GM18502 (cell line): ENCODE measurements at regions not wholly inside any gene's neighbourhood (a gene's known extent, or its start where the extent isn't known, plus 50 kb on each side); places are given as distances from the start of the nearest gene placed in this dataset.

Experiments
- ATAC-seq: cut with Tn5 transposase; IDR thresholded peaks from one replicate; pipeline ENCODE4 v1.9.1; 2021; ENCODE audit warnings: mild to moderate bottlenecking; ENCODE audit not compliant: unreplicated experiment, poor library complexity

DNA sequence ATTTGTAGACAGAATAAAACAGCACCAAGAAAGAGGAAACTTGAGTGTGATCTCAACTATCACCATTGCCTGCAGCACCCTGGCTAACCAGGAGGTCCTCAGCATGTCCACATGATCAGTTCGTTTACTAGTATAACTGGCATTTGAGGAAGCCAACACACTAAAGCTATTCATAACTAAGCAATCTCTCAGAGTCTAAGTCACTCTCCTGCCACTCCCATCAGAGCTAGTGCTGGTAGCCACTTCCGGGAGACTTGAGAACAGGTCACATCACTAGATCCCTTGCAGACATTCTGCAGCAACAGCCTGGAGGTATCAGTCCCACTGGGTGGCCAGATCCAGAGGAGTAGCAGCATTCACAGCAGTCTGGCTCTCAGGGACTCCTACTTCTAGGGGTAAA is 352.9 kb upstream of the OR4E1 start:
- ATAC-seq = no peak

DNA sequence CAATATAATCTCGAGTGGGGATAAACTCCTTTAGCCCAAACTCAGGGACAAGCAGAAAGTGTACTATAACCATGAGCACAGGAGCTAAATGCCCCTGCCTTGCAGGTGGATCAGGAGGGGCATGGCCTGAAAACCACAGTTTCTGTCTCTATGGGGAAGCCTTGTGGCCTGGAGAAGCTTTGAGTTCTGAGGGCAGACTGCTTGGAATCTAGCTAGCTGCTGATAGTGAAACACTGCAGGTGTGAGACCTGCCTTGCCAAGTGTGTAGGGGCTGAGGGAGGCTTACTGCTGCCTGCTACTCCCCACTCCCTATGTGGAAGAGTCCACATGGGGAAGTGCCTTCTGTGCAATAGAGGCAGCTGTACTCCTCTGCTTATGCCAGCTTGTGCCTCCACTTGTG is 352.3 kb upstream of the OR4E1 start:
- no peak for ATAC-seq

DNA sequence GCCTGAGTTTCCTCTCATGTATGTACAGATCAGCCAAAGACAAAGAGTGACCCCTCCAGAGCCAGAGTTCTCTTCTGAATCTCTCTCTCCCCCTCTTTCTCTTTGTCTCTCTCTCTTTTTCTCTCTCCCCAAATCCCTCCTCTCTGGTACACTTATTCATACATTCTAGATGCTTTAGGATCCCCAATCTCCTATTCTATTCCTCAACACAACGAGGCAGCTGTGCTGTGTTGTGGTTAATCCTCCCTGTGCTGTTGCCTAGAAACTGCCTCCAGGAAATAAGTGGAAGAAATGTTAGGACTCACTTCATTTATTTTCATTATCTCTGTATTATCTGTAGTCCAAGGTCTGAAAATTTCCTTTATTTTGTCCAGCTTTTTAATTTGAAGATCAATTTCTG is 350.5 kb upstream of the OR4E1 start:
- ATAC-seq = no peak

DNA sequence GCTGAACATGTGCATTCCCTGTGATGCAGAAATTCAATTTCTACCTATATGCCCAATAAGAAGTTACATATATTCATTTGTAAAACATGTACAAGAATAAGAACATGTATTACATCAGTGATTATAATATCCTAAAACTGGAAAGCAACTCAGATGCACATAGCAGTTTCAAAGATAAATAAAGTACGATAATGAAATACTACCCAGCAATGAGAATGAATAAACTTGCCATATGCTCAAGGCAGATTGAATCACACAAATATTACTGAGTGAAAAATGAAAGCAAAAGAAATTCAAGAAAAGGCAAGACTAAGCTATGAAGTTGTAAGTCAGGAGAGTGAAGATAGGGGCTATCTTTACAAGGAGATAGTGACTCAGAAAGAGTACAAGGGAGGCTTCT is 345.3 kb upstream of the OR4E1 start:
- ATAC-seq = no peak

DNA sequence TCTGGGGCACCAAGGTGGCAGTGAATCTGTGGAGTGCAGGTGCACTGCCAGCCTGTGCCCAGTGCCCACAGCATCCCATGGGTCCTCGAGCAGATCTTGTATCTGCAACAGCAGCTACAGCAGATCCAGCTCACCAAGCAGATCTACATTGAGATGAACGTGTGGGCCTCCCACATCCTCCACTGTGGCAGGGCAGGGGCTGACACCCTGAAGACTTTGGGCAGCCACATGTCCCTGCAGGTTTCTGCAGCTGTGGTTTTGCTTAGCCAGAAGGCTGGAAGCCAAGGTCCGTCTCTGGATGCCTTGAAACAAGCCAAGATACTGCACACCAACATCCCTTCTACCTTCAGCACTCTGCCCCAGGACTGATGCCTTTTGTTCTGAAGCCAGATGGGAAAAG is 338.8 kb upstream of the OR4E1 start:
- no peak for ATAC-seq

DNA sequence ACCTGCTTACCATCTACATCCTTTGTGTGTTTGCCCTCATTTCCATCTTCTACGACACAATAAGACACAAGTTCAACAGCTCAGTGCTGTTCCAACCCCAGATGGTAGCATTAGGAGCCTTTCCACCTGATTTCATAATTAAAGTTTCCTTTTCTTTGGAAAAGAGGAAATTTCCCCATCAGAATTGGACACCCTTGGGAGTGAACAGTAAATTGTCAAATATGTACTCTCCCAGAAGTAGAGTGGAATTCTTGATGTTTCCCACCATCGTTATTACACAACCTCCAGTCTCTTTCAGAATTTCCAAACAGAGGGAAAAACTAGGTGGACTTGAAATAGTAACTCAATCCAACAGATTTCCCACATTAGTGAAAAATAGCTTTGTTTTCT is 337.6 kb upstream of the OR4E1 start:
- ATAC-seq = no peak

DNA sequence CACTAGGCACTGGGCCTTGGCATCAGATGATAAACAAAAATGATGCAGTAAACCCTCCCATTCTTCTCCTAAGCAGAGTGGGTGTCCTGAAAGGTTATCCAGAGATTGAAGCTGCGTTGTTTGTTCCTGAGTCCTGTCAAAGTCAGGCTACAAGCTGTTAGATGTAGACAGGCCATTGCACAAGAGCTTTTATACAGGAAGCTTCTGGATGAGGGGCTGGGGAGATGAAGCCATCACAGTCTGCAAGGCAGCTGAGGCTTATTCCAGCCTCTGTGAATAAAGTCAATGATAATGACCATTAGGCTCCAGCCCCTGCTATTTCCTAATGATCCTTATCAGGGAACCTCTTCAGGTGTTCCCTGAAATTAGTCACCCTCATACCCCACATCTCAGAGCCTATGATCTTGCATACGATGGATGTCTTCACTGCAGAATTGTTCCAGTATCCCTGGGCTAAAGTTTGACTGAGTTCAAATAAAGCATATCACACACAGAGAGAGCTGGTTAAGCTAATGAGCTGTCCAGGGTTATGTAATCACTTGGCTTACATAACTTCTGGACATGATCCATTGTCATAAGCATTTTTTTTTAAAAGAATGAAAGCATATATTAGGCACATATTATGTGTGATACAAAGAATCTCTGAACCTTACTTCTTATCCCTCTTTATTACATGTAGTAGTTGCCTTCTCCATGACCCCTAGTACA is 337.1 kb upstream of the OR4E1 start:
- ATAC-seq = no peak

DNA sequence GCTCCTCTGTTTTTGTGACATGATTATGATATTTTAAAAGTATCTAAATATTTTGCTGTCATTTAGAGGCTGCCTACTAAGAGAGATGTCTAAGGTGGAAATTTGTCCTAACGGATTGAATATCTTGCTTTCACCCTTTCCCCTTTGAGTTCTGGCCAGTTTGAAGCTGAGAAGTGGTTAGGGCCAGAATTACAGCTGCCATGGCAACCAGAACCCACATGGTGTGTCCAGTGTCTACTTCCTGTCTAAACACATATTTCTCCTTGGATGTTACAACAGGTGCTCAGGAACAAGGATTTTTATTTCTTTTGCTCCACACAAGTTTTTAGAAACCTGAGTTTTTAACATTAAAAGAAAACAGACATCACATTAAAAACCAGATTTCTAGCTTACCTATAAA is 335.1 kb upstream of the OR4E1 start:
- no peak for ATAC-seq

DNA sequence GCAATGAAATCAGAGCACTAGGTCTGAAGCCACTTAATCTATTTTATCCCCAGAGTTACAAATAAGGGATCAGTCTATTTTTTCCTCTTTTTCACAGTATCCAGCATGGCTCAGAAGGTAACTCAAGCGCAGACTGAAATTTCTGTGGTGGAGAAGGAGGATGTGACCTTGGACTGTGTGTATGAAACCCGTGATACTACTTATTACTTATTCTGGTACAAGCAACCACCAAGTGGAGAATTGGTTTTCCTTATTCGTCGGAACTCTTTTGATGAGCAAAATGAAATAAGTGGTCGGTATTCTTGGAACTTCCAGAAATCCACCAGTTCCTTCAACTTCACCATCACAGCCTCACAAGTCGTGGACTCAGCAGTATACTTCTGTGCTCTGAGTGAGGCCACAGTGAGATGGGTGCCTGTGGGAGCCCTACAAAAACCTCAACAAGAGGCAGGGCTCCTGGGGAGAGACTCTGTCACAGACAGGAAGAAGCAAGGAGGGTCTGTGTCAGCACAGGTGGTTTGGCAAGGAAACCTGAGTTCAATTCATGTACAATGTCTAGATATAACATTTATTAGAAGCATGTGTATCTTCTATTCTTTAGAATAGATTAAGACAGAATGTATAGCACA is 334.3 kb upstream of the OR4E1 start:
- ATAC-seq = no peak

DNA sequence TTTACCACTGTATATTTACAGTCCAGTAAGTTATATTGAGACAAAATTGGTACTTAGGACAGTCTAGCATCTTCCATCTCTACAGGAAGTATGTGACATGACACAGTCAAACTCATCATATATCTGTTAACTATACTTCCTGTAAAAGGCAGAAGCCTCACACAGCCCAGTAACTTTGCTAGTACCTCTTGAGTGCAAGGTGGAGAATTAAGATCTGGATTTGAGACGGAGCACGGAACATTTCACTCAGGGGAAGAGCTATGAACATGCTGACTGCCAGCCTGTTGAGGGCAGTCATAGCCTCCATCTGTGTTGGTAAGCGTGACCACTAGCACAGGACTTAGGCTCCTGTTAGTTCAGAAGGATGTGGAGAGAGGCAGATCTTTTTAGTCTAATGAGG is 333.7 kb upstream of the OR4E1 start:
- ATAC-seq = no peak

DNA sequence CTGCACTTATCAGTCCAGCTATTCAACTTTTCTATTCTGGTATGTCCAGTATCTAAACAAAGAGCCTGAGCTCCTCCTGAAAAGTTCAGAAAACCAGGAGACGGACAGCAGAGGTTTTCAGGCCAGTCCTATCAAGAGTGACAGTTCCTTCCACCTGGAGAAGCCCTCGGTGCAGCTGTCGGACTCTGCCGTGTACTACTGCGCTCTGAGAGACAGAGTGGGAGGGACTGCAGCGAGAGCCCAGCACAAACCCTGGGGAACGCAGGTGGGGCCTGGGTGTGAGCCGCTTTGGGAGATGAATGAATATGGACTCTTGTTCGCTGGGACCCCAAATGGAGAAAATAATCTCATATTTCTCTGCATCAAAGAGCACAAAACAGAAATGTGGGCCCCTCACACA is 329.8 kb upstream of the OR4E1 start:
- ATAC-seq = no peak

DNA sequence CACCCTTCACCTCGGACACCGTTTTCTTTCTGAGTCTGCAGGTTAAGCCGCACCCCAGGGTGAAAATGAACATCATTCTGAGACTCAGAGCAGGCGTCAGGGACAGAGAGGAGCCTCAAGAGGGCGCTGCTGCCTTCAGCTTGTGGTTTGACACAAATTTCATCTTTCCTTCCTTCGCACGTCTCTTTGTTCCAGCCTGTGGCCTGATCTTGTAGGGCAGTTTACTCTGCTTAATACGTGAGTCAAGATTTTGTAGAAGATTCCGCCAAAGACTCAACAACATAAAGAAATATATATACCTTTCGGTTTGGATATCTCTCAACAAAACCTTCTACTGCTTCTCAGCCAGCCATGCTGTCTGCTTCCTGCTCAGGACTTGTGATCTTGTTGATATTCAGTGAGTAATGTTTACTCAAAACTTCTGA is 329.3 kb upstream of the OR4E1 start:
- no peak for ATAC-seq

DNA sequence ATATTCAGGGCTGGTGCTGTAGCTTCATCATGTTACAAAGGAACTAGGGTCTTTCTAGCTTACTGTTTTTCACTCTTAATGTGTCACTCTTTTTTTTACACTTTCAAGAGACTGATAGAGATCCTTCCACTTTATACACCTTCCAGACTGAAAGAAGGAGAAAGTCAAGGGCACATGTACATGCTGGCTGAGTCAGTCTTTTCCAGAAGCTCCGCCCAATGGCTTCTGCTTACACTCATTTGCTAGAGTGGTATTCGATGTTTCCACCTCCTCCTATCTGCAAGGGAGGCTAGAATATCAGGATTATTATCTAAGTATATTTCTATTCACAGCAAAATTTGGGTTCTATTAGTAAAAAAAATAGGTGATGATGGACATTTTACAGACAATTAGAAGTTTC is 325.8 kb upstream of the OR4E1 start:
- ATAC-seq = no peak

DNA sequence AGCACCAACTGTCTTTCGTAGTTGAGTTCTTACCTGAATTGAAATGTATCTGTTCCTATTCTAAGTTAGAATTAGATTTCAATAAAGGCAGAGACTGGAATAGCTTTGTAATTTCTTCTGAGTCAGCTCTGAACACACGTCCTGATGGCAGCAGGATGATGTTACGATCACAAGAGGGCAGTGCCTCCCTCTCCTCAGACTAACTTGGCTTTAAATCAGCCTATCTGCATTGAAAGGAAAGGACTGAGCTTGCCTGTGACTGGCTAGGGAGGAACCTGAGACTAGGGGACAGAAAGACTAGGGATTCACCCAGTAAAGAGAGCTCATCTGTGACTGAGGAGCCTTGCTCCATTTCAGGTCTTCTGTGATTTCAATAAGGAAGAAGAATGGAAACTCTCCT is 323.7 kb upstream of the OR4E1 start:
- ATAC-seq = no peak

DNA sequence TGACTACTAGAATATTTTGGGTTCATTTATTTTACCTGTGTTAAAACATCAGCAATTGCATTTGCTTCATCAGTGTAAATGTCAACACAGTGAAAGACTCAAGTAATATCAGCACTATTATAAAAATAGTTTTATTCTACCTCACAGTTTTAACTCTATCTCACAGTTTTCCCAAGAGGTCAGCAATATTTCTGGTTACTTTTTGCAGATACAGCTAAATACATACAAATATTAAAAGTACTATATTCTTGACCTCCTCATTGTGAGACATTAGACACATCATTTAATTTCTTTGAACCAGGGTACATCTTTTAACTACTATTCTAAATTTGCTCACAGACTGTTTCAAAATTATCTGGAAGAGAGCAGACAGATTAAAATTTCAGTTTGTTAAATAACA is 321.7 kb upstream of the OR4E1 start:
- ATAC-seq = no peak

DNA sequence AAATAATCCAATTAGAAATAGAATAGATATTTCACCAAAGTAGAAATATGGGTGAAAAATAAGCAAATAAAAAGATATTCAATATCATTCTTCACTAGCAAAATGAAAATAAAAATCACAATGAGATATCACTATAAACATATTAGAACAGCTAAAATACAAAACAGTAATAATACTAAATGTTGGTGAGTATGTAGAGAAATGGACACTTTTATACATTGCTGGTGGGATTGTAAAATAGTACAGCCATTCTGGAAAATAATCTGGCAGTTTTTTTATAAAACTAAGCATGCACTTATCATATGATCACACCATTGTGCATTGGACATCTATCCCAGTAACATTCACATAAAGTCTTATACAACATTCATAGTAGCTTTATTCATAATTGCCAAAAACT is 320.2 kb upstream of the OR4E1 start:
- ATAC-seq = no peak

DNA sequence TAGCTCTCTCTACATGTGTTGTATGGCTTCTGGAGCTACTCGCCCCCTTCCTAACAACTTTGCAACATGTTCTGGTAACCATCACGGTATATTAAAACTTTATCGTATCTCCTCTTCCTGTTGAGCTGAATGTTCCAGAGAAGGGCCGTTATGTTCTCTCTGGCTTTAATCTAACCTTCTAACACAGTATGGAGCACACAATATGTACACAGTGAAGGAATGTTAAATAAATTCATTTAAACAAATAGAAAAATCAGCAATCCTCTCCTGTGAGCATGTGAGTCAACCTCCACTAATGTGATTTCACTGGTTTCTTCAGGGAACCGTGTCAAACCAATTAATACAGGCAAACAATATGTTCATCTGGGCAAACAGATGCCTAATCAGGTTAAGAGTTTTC is 319.5 kb upstream of the OR4E1 start:
- no peak for ATAC-seq

DNA sequence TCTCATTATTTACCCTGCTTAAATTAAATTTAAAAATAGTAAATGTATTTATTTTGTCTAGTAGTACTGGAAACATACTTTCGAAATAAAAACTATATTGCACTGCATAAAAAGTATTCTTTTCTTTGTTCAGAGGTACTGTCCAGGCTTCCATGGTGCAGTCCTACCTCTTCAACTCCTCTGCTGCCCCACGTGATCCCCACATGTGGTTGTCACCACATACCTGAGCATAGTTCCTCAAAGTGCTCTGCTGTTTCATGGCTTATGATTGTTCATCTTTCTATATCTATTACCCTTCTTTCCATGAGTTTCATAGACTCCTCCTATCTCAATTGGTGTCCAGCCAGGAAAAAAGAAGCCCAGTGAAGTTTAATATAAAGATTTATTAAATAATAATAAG is 317.5 kb upstream of the OR4E1 start:
- ATAC-seq = no peak

DNA sequence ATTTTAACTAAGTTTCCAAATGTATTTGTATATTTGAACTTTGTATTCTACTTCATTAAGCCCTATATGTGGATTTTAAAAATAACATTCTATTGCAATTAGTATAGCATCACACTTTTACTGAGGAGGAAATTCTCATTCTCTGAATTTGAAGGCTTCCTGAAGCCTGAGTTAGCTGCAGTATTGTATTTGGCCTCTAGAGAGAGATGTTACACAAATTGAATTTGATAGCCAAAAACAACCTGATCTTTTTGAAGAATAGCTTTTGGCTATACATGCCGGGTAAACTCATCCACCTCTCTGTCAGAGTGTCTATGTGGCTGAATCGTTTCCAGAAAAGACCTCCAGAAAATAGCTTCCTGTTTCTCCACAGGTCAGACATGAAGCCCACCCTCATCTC is 316.5 kb upstream of the OR4E1 start:
- ATAC-seq = no peak

DNA sequence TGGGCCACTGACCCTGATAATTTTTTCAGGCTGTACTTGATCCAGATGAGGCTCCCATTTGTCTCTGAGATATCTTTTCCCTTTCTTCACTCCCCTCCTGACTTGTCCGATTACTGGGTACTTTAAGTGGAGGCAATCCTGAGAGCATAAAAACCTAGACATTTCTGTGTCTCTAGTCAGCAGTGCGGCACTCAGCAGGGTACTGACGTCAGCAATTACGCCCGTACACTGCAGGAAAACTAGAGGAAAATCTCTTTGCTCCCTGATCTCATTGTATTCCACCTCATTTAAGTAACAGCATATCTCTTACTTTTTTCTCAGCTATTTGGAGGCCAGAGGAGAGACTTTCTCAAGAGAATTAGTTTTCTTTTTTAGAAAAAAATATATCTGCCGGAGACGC is 315.5 kb upstream of the OR4E1 start:
- ATAC-seq = no peak

DNA sequence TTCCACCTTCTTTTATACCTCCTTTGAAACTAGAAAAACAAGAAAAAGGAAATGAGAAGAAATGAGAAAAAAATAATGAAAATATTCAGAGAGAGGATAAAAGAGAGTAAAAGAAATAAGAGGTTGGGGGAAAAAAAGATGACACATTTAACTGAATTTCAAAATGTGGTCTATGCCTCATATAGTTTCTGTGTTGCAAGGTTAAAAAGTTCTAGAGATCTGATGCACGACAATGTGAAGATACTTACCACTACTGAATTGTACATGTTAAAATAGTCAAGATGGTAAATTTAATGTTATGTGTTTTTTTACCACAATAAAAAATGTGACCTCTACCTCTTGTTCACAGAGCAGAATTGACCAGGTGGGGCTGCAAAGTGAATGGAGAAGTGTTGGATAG is 314.8 kb upstream of the OR4E1 start:
- no peak for ATAC-seq

DNA sequence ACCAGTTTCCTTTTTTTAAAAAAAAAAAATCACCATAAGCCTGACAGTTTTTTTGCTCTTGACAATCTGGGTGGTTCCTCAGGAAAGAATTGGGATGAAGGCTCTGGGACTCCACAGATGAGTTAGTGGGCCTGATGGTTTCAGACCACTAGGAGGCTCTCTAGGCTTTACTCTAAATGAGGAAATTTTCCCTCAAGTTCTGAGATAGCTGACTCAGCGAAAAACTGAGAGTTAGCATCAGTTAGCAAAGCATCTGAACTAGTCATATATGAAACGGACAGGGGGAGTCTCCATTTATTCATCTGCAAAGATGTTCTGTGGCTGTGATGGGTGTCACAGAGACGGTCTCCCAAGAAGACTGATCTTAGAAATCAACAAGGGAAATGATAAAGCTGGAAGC is 314.3 kb upstream of the OR4E1 start:
- no peak for ATAC-seq
